K562 (cell line): ENCODE measurements at regions not wholly inside any gene's neighbourhood (a gene's known extent, or its start where the extent isn't known, plus 50 kb on each side); places are given as distances from the start of the nearest gene placed in this dataset.

Experiments used
- ATAC-seq: fragments of 200-7000 bp; cut with Tn5 transposase; 3 replicates; pipeline ENCODE4 v1.9.1; 2020; ENCODE audit warnings: moderate library complexity
- BruUV-seq: library from RNA; stranded (reverse); fragments of 400-500 nt; replicated peaks from 2 replicates; lab custom pipeline; 2021; lab: Mats Ljungman, UMichigan
- CTCF ChIA-PET: fragments of 300-600 bp; formaldehyde crosslinking; extraction: SDS; loops from one replicate; lab custom pipeline; 2021; ENCODE audit warnings: low intra/inter-chr PET ratio; lab: Yijun Ruan, JAX
- POLR2A ChIA-PET: fragments of 300-600, 350-650 bp; sonication (Branson Sonifier 250); formaldehyde crosslinking; extraction: SDS; loops from one replicate; lab custom pipeline; 2021; ENCODE audit warnings: antibody characterized with exemption, inconsistent platforms; lab: Yijun Ruan, JAX
- DNase-seq, 4 experiments: peaks; one replicate each; pipeline versions ENCODE4 v3.0.0 to v3.0.0-alpha.2; 2011 to 2018; ENCODE audit warnings: low spot score in 3 of 4, mixed read lengths in 3 of 4; ENCODE audit errors: extremely low read depth in 1 of 4
- FAIRE-seq: peaks from 2 replicates; lab custom pipeline; 2011; peaks lifted over from hg19 to GRCh38; lab: Jason Lieb, UNC
- H2AFZ ChIP-seq: 2 replicates; pipeline ENCODE4 v1.6.0; 2011; ENCODE audit warnings: low read depth, low read length, control low read depth, inconsistent platforms
- H3K27ac ChIP-seq: fragments of 200-600 bp; 3 replicates; pipeline ENCODE4 v1.8.0; 2011; ENCODE audit warnings: low read depth, mild to moderate bottlenecking, control low read depth, inconsistent platforms, low read length, moderate library complexity, mixed read lengths; ENCODE audit errors: extremely low read depth
- H3K27me3 ChIP-seq, 2 experiments: fragments of 300-600 bp in 1 of 2; 2 replicates in 1 of 2; 3 replicates in 1 of 2; pipeline versions ENCODE4 v1.6.0 to v1.8.0; 2011; ENCODE audit warnings: inconsistent platforms in 2 of 2, low read length in 2 of 2, mild to moderate bottlenecking in 1 of 2, mixed read lengths in 1 of 2, moderate library complexity in 1 of 2; ENCODE audit not compliant: control insufficient read depth in 2 of 2, insufficient read depth in 2 of 2
- H3K36me3 ChIP-seq: fragments of 300-600 bp; 3 replicates; pipeline ENCODE4 v1.8.0; 2011; ENCODE audit warnings: mild to moderate bottlenecking, low read length, inconsistent platforms; ENCODE audit not compliant: control insufficient read depth, insufficient read depth
- H3K4me1 ChIP-seq, 2 experiments: fragments of 200-600 bp in 1 of 2; replicated peaks in 1 of 2; 2 replicates in 1 of 2; 3 replicates in 1 of 2; pipeline versions ENCODE4 v1.5.1 to v1.8.0; 2011; ENCODE audit warnings: inconsistent platforms in 2 of 2, low read length in 2 of 2, mild to moderate bottlenecking in 1 of 2, mixed read lengths in 1 of 2, moderate library complexity in 1 of 2; ENCODE audit not compliant: control insufficient read depth in 2 of 2, insufficient read depth in 2 of 2
- H3K4me2 ChIP-seq: 2 replicates; pipeline ENCODE4 v1.6.1; 2011; ENCODE audit warnings: low read length, control low read depth, inconsistent platforms, mixed read lengths; ENCODE audit not compliant: insufficient read depth
- H3K4me3 ChIP-seq: fragments of 200-600 bp; sonication (generic), shearing (Covaris generic); 2 replicates; pipeline ENCODE4 v1.5.1; 2016; ENCODE audit warnings: control low read depth, inconsistent platforms
- H3K79me2 ChIP-seq: fragments of 200-600 bp; 3 replicates; pipeline ENCODE4 v1.8.0; 2011; ENCODE audit warnings: low read length, inconsistent platforms; ENCODE audit not compliant: control insufficient read depth, insufficient read depth
- H3K9ac ChIP-seq, 2 experiments: 2 replicates each; pipeline versions ENCODE4 v1.6.0 to v1.6.1; 2011; ENCODE audit warnings: low read depth in 2 of 2, low read length in 2 of 2, control low read depth in 1 of 2, inconsistent platforms in 1 of 2, mild to moderate bottlenecking in 1 of 2, mixed read lengths in 1 of 2; ENCODE audit not compliant: insufficient read depth in 1 of 2
- H3K9me1 ChIP-seq: one replicate; pipeline ENCODE4 v1.6.0; 2011; ENCODE audit warnings: inconsistent platforms, mild to moderate bottlenecking, low read length, moderate library complexity; ENCODE audit not compliant: control insufficient read depth, insufficient read depth
- H3K9me3 ChIP-seq: replicated peaks from 2 replicates; pipeline ENCODE4 v1.5.1; 2011; ENCODE audit warnings: low read depth, low read length, inconsistent platforms; ENCODE audit not compliant: control insufficient read depth, insufficient read depth
- H4K20me1 ChIP-seq: replicated peaks from 2 replicates; pipeline ENCODE4 v1.6.1; 2011; ENCODE audit warnings: low read length, inconsistent platforms, mixed read lengths; ENCODE audit not compliant: control insufficient read depth, insufficient read depth
- ETV6 ChIP-seq, 3 experiments: fragments of 150-350 bp in 1 of 3; sonication (generic) in 1 of 3; formaldehyde crosslinking in 1 of 3; IDR thresholded peaks; 2 replicates each; pipeline versions ENCODE4 v1.6.1 to v1.8.0; 2014 to 2022; ENCODE audit warnings: borderline replicate concordance in 2 of 3, low read depth in 2 of 3, antibody characterized with exemption in 1 of 3, low read length in 1 of 3, mild to moderate bottlenecking in 1 of 3, missing genetic modification reagents in 1 of 3
- JUND ChIP-seq, 2 experiments: IDR thresholded peaks; 2 replicates in 1 of 2; 3 replicates in 1 of 2; pipeline ENCODE4 v1.6.1; 2011; ENCODE audit warnings: borderline replicate concordance in 2 of 2, low read depth in 2 of 2, low read length in 2 of 2, improper control_type of control experiment in 1 of 2, missing biosample characterization in 1 of 2, missing genetic modification characterization in 1 of 2, missing genetic modification reagents in 1 of 2
- POLR2H ChIP-seq: IDR thresholded peaks from 2 replicates; pipeline ENCODE4 v1.6.1; 2016; ENCODE audit warnings: missing genetic modification characterization, low read depth, mild to moderate bottlenecking, control low read depth, missing compliant biosample characterization, moderate library complexity
- ZNF146 ChIP-seq: IDR thresholded peaks from one replicate; pipeline ENCODE4 v1.6.1; 2018; ENCODE audit warnings: missing compliant biosample characterization; ENCODE audit not compliant: unreplicated experiment
- ZNF24 ChIP-seq: fragments of 450-650 bp; IDR thresholded peaks from 2 replicates; pipeline ENCODE4 v1.6.1; 2016
- ZNF311 ChIP-seq: fragments of 250-450 bp; sonication (Bioruptor Pico); IDR thresholded peaks from 2 replicates; pipeline ENCODE4 v1.4.0; 2020; ENCODE audit warnings: mild to moderate bottlenecking, moderate library complexity
- ZNF57 ChIP-seq: fragments of 450-650 bp; formaldehyde crosslinking; IDR thresholded peaks from 2 replicates; pipeline ENCODE4 v1.4.0; 2020; ENCODE audit warnings: mild to moderate bottlenecking, moderate library complexity
- ZSCAN32 ChIP-seq: fragments of 450-650 bp; formaldehyde crosslinking; IDR thresholded peaks from 2 replicates; pipeline ENCODE4 v1.4.0; 2020; ENCODE audit warnings: mild to moderate bottlenecking, moderate library complexity
- WGBS: fragments of 100-300 bp; shearing (Covaris generic); methylation state at CpG from one replicate; pipeline ENCODE4 v1.1.6; 2016; ENCODE audit warnings: low coverage, mixed read lengths; ENCODE audit not compliant: insufficient coverage; ENCODE audit errors: missing lambda C conversion rate; 5-methylcytosine and 5-hydroxymethylcytosine counted together
- in situ Hi-C: fragments of 300-500 bp; cut with MboI; formaldehyde crosslinking; loops from 4 replicates; pipeline ENCODE4 v1.15.0; 2018; ENCODE audit warnings: inconsistent platforms, mixed read lengths
- intact Hi-C: fragments of 100-400 bp; cut with micrococcal nuclease; formaldehyde crosslinking; loops from 2 replicates; pipeline ENCODE4 v1.14.2; 2022
- TF ChIP-seq, protein P1 (sequence below): fragments of 450-650 bp; IDR thresholded peaks from 2 replicates; pipeline ENCODE4 v1.7.0; 2016; ENCODE audit warnings: borderline replicate concordance

DNA sequence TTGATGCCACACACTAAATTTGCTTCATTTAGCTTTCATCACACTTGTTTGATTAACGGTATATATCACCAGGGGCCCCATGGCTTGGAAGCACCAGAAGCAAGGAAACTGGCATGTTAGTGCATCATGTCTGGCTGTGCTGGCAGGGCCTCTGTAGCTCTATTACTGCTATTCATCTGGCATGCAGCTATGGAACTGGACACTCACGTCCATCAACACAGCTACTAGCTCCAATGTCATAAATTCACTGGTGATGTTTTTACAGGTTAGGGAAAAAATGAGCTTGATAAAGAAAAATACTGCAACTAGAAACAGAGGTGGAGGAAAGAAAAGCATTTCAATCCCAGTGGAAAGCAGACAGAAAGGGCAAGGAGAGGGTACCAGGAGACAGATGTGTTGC is 343.2 kb downstream of the DEPDC1B start:
- BruUV-seq = no TSS peak
- Histone ChIP-seq H3K9me3 (no peaks in the 10 kb centered on the region), H3K27me3 (no peaks in the 10 kb centered on the region), H3K4me2 (no peak overlapping the region), H3K9ac (no peak overlapping the region), H4K20me1 (no peaks in the 10 kb centered on the region), H3K27ac (no peak overlapping the region), H3K9me1 (no peaks in the 10 kb centered on the region), H3K4me1 (no peaks in the 10 kb centered on the region), H2AFZ (no peak overlapping the region), H3K4me3 (no peak overlapping the region), H3K79me2 (no peaks in the 10 kb centered on the region), H3K36me3 (no peaks in the 10 kb centered on the region)
- WGBS = 0% methylated on average over 2 of the region's 2 CpGs
- in situ Hi-C loops (no loop called here), intact Hi-C loops (no loop called here)
- POLR2A ChIA-PET = no interaction called here
- TF ChIP-seq JUND (IDR thresholded peaks at IDR 0.05; ENCODE audit: borderline replicate concordance, low read depth, low read length) (no peak), JUND (tag; IDR thresholded peaks at IDR 0.05; ENCODE audit: borderline replicate concordance, low read depth, low read length) (no peak), ETV6 (IDR thresholded peaks at IDR 0.05; ENCODE audit: borderline replicate concordance in 1 of 2, low read depth in 2 of 2, low read length in 1 of 2) (no peak), ETV6 (CRISPR knock-in tag; IDR thresholded peaks at IDR 0.05; ENCODE audit: borderline replicate concordance) (no peak)
- no peak for FAIRE-seq
- CTCF ChIA-PET = no interaction called here
- no peak for ATAC-seq
- DNase-seq = no peak

DNA sequence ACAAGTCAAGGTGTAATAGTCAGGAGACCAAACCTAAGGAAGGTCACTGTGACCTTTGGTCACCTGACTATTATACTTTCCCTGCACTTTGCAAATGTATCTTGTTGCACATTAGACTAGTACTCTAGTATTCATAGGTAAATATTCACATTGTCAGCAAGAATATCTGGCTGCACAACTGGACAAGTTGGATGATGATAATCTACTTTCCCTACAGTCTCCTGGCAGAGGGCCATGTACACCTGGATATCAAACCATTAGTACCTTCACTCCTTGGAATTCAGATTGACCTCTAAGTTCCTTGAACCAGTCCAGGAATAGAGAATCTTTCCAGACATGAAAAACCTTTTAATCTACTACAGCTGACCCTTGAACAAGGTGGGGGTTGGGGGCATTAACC is 344.8 kb downstream of the DEPDC1B start:
- ATAC-seq (no peak), FAIRE-seq (no peak), DNase-seq (no peak)
- no peaks in the 10 kb centered on the region for H3K9me3 ChIP-seq
- H3K4me2 ChIP-seq = no peak overlapping the region
- no peaks in the 10 kb centered on the region for H3K4me1 ChIP-seq
- H3K4me3 ChIP-seq = no peak overlapping the region
- in situ Hi-C loops (no loop called here), intact Hi-C loops (no loop called here)
- no peaks in the 10 kb centered on the region for H3K36me3 ChIP-seq
- H3K9me1 ChIP-seq = no peaks in the 10 kb centered on the region
- H3K27me3 ChIP-seq = no peaks in the 10 kb centered on the region
- no TSS peak for BruUV-seq
- CTCF ChIA-PET = no interaction called here
- H3K79me2 ChIP-seq = no peaks in the 10 kb centered on the region
- H2AFZ ChIP-seq = no peak overlapping the region
- H3K27ac ChIP-seq = no peak overlapping the region
- H3K9ac ChIP-seq = no peak overlapping the region
- H4K20me1 ChIP-seq = no peaks in the 10 kb centered on the region
- POLR2A ChIA-PET = interaction anchor here (0.6 kb wide), 1 partner anchor 12 kb away, joined by 3 read pairs; no protein-coding TSS in a partner anchor
- TF ChIP-seq, protein P1, sequence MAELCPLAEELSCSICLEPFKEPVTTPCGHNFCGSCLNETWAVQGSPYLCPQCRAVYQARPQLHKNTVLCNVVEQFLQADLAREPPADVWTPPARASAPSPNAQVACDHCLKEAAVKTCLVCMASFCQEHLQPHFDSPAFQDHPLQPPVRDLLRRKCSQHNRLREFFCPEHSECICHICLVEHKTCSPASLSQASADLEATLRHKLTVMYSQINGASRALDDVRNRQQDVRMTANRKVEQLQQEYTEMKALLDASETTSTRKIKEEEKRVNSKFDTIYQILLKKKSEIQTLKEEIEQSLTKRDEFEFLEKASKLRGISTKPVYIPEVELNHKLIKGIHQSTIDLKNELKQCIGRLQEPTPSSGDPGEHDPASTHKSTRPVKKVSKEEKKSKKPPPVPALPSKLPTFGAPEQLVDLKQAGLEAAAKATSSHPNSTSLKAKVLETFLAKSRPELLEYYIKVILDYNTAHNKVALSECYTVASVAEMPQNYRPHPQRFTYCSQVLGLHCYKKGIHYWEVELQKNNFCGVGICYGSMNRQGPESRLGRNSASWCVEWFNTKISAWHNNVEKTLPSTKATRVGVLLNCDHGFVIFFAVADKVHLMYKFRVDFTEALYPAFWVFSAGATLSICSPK = no peak
- TF ChIP-seq ZNF146 (CRISPR knock-in tag) (no peak), ZNF57 (CRISPR knock-in tag) (no peak), ZNF311 (CRISPR knock-in tag) (no peak), POLR2H (no peak), ZSCAN32 (CRISPR knock-in tag) (no peak), ZNF24 (no peak)
